ENCODE measurements at regions not wholly inside any gene's neighbourhood (a gene's known extent, or its start where the extent isn't known, plus 50 kb on each side); places are given as distances from the start of the nearest gene placed in this dataset.
A peak's percentile ranks its signal among the peaks of the same experiment; 100 is the strongest.

GRCh38 chr7:116436305-116436826 is 63.2 kb upstream of the CAV2 start (continued):
- TF ChIP-seq NANOG (IDR thresholded peaks at IDR 0.05; ENCODE audit: borderline replicate concordance) (no peak), CREB1 (CRISPR knock-in tag; IDR thresholded peaks at IDR 0.05; ENCODE audit: low read depth) (no peak), REST (IDR thresholded peaks at IDR 0.05; ENCODE audit: unreplicated experiment) (no peak), POLR2AphosphoS5 (IDR thresholded peaks at IDR 0.05; ENCODE audit: low read depth) (no peak)

- Mint-ChIP-seq H3K36me3 (ENCODE audit: low read depth) (no peaks in the 10 kb centered on the region), H3K27me3 (ENCODE audit: insufficient read depth, low read depth, poor library complexity) (no peaks in the 10 kb centered on the region), H3K27ac (no peak overlapping the region), H3K4me1 (no peaks in the 10 kb centered on the region), H3K4me3 (no peak overlapping the region), H3K9me3 (no peaks in the 10 kb centered on the region)
- no peaks in the 10 kb centered on the region for H4K20me1 ChIP-seq (replicated peaks; ENCODE audit: insufficient read depth)
- peak; percentile 5 for DNase-seq (ENCODE audit: low spot score)
- H3K27me3 ChIP-seq (ENCODE audit: insufficient read depth) = no peaks in the 10 kb centered on the region
- H2AFZ ChIP-seq = peak overlapping the region; percentile 50; the same call in 1 of the 2 replicates
- H3F3A ChIP-seq (replicated peaks; ENCODE audit: low read depth) = no peaks in the 10 kb centered on the region
- H3K4me2 ChIP-seq = no peak overlapping the region
- H3K9me2 ChIP-seq (ENCODE audit: insufficient read depth) = no peaks in the 10 kb centered on the region
- TF ChIP-seq STAT1 (IDR thresholded peaks at IDR 0.05; ENCODE audit: unreplicated experiment) (no peak), JUNB (IDR thresholded peaks at IDR 0.05; ENCODE audit: unreplicated experiment) (no peak)
- no peak for ATAC-seq
- H3K27ac ChIP-seq (ENCODE audit: low read depth) = no peak overlapping the region
- H3K79me2 ChIP-seq (replicated peaks; ENCODE audit: insufficient read depth) = no peaks in the 10 kb centered on the region
- 0 out of 2 replicates have a peak, but pooled peaks cover 7% of the 10 kb centered on the region for H3K4me1 ChIP-seq (ENCODE audit: insufficient read depth)
- no peak overlapping the region for H3K4me3 ChIP-seq
- no peaks in the 10 kb centered on the region for H3K36me3 ChIP-seq (ENCODE audit: insufficient read depth)
These were observed 61.3 kb upstream of the CAV2 start for GRCh38 chr7:116438267-116438666.

- Histone ChIP-seq H4K20me1 (replicated peaks; ENCODE audit: insufficient read depth) (no peaks in the 10 kb centered on the region), H3K79me2 (replicated peaks; ENCODE audit: insufficient read depth) (no peaks in the 10 kb centered on the region), H3K9me2 (ENCODE audit: insufficient read depth) (no peaks in the 10 kb centered on the region), H2AFZ (no peak overlapping the region), H3F3A (replicated peaks; ENCODE audit: low read depth) (no peaks in the 10 kb centered on the region), H3K4me3 (no peak overlapping the region), H3K36me3 (ENCODE audit: insufficient read depth) (no peaks in the 10 kb centered on the region), H3K4me2 (no peak overlapping the region), H3K27me3 (ENCODE audit: insufficient read depth) (no peaks in the 10 kb centered on the region), H3K4me1 (ENCODE audit: insufficient read depth) (0 out of 2 replicates have a peak, but pooled peaks cover 7% of the 10 kb centered on the region), H3K27ac (ENCODE audit: low read depth) (no peak overlapping the region)
- Mint-ChIP-seq H3K27me3 (ENCODE audit: insufficient read depth, low read depth, poor library complexity) (no peaks in the 10 kb centered on the region), H3K4me3 (no peak overlapping the region), H3K36me3 (ENCODE audit: low read depth) (no peaks in the 10 kb centered on the region), H3K4me1 (no peaks in the 10 kb centered on the region), H3K27ac (no peak overlapping the region), H3K9me3 (no peaks in the 10 kb centered on the region)
- DNase-seq (ENCODE audit: low spot score) (no peak), ATAC-seq (no peak)
- TF ChIP-seq ZNF331 (CRISPR knock-in tag; IDR thresholded peaks at IDR 0.05; ENCODE audit: low read depth) (no peak), ETS1 (IDR thresholded peaks at IDR 0.05) (no peak), JUNB (IDR thresholded peaks at IDR 0.05; ENCODE audit: unreplicated experiment) (no peak), REST (IDR thresholded peaks at IDR 0.05; ENCODE audit: unreplicated experiment) (no peak), CTCF (conservative IDR thresholded peaks at IDR 0.05; ENCODE audit: low read depth in 2 of 2) (no peak), POLR2AphosphoS5 (IDR thresholded peaks at IDR 0.05; ENCODE audit: low read depth) (no peak), EZH2phosphoT487 (IDR thresholded peaks at IDR 0.05; ENCODE audit: unreplicated experiment) (no peak), ZNF114 (CRISPR knock-in tag; IDR thresholded peaks at IDR 0.05) (no peak), NANOG (IDR thresholded peaks at IDR 0.05; ENCODE audit: borderline replicate concordance) (no peak)
These were observed 60.5 kb upstream of the CAV2 start for GRCh38 chr7:116439005-116439404.

All from GM23338 (cell line).